Mesendoderm (in vitro differentiated cells): ENCODE measurements at regions not wholly inside any gene's neighbourhood (a gene's known extent, or its start where the extent isn't known, plus 50 kb on each side); places are given as distances from the start of the nearest gene placed in this dataset.

Experiments
- DNase-seq: peaks from one replicate; pipeline ENCODE4 v3.0.0; 2013
- H2AK5ac ChIP-seq: 2 replicates; pipeline ENCODE4 v1.6.1; 2013; ENCODE audit warnings: low read length, inconsistent platforms
- H2BK120ac ChIP-seq: 2 replicates; pipeline ENCODE4 v1.6.1; 2013; ENCODE audit warnings: low read depth, mild to moderate bottlenecking, low read length, moderate library complexity, mixed read lengths
- H2BK15ac ChIP-seq: replicated peaks from 2 replicates; pipeline ENCODE4 v1.6.1; 2013; ENCODE audit warnings: low read depth, mild to moderate bottlenecking, moderate library complexity
- H2BK5ac ChIP-seq: 2 replicates; pipeline ENCODE4 v1.6.1; 2013; ENCODE audit warnings: low read length, inconsistent platforms
- H3K18ac ChIP-seq: 2 replicates; pipeline ENCODE4 v1.6.1; 2013; ENCODE audit warnings: mild to moderate bottlenecking, low read length, mixed read lengths
- H3K23ac ChIP-seq: one replicate; pipeline ENCODE4 v1.6.1; 2013; ENCODE audit warnings: low read length
- H3K27ac ChIP-seq: 2 replicates; pipeline ENCODE4 v1.5.1; 2013; ENCODE audit warnings: low read depth, mild to moderate bottlenecking, inconsistent platforms, low read length, moderate library complexity
- H3K27me3 ChIP-seq: 2 replicates; pipeline ENCODE4 v1.6.1; 2013; ENCODE audit warnings: low read length, control low read depth, mild to moderate bottlenecking, inconsistent platforms; ENCODE audit not compliant: insufficient read depth, poor library complexity
- H3K36me3 ChIP-seq: 2 replicates; pipeline ENCODE4 v1.6.1; 2013; ENCODE audit warnings: low read length, inconsistent platforms; ENCODE audit not compliant: control insufficient read depth, insufficient read depth
- H3K4ac ChIP-seq: one replicate; pipeline ENCODE4 v1.6.1; 2013; ENCODE audit warnings: low read depth, mild to moderate bottlenecking, low read length, moderate library complexity
- H3K4me1 ChIP-seq: 2 replicates; pipeline ENCODE4 v1.6.1; 2013; ENCODE audit warnings: low read depth, low read length, inconsistent platforms; ENCODE audit not compliant: control insufficient read depth
- H3K4me2 ChIP-seq: 2 replicates; pipeline ENCODE4 v1.6.1; 2013; ENCODE audit warnings: low read length
- H3K4me3 ChIP-seq: 2 replicates; pipeline ENCODE4 v1.5.1; 2013; ENCODE audit warnings: mild to moderate bottlenecking, low read length
- H3K56ac ChIP-seq: one replicate; pipeline ENCODE4 v1.6.1; 2013; ENCODE audit warnings: low read length
- H3K79me1 ChIP-seq: 2 replicates; pipeline ENCODE4 v1.6.1; 2013; ENCODE audit warnings: low read length, inconsistent platforms
- H3K79me2 ChIP-seq: 2 replicates; pipeline ENCODE4 v1.6.1; 2013; ENCODE audit warnings: mild to moderate bottlenecking, low read length; ENCODE audit not compliant: control insufficient read depth, insufficient read depth
- H3K9ac ChIP-seq: 2 replicates; pipeline ENCODE4 v1.6.1; 2013; ENCODE audit warnings: low read length, inconsistent platforms
- H4K5ac ChIP-seq: one replicate; pipeline ENCODE4 v1.6.1; 2013; ENCODE audit warnings: low read length
- H4K8ac ChIP-seq: one replicate; pipeline ENCODE4 v1.6.1; 2013; ENCODE audit warnings: low read depth, mild to moderate bottlenecking, control low read depth, low read length, moderate library complexity
- WGBS: extraction: QIAGEN DNeasy Blood & Tissue Kit; methylation state at CpG from one replicate; pipeline ENCODE4 v1.1.7; 2013; ENCODE audit warnings: low lambda C conversion rate, missing lambda C conversion rate; ENCODE audit not compliant: insufficient coverage; ENCODE audit errors: extremely low coverage; 5-methylcytosine and 5-hydroxymethylcytosine counted together

DNA sequence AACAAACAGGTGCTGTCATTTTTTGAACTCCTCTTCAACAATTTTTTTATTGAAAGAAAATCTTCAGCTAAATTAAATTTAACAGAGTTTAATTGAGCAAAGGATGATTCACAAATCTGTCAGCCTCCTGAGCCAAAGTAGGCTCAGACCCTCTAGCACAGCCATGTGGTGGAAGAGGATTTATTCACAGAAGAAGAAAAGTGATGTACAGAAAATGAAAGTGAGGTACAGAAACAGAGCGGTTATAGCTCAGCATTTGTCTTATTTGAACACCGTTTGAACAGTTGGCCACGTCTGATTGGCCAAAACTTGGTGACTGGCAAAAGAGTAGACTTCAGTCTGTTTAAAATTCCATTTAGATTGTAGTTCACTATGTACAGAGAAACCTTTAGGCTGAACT, 217.3 kb downstream of the SPANXN1 start:
- Histone ChIP-seq H3K79me2 (no peaks in the 10 kb centered on the region), H3K4me3 (no peak overlapping the region), H4K5ac (no peak overlapping the region), H3K27ac (no peak overlapping the region), H2BK15ac (no peak overlapping the region), H3K18ac (no peak overlapping the region), H3K4ac (no peak overlapping the region), H2BK5ac (no peak overlapping the region), H3K79me1 (no peaks in the 10 kb centered on the region), H3K9ac (no peak overlapping the region), H3K36me3 (no peaks in the 10 kb centered on the region), H2AK5ac (no peak overlapping the region), H3K27me3 (no peaks in the 10 kb centered on the region), H3K56ac (no peak overlapping the region), H4K8ac (no peak overlapping the region), H2BK120ac (no peak overlapping the region), H3K4me2 (no peak overlapping the region), H3K4me1 (no peaks in the 10 kb centered on the region), H3K23ac (no peak overlapping the region)
- WGBS = no CpG with 5 or more reads among the region's 3 CpGs
- DNase-seq = no peak

DNA sequence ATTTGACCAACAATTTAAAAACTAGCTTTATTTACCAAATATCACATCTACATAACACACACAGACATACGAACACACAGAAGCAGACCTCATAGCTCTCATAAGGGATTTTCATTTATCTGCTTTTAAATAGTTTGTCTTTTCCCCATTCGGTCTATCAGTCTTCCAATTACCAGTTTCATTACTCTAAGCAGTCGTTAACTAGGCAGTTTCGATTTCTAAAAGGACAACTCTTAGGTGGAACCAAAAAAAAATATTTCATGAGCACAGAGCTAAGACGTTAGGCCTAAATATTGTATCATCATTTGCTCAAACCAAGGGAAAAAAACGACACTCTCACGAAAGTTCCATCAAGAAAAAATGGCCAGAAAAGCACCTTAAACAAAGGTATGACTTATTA, 228.4 kb downstream of the SPANXN1 start:
- H3K36me3 ChIP-seq = no peaks in the 10 kb centered on the region
- no peak overlapping the region for H3K4me2 ChIP-seq

DNA sequence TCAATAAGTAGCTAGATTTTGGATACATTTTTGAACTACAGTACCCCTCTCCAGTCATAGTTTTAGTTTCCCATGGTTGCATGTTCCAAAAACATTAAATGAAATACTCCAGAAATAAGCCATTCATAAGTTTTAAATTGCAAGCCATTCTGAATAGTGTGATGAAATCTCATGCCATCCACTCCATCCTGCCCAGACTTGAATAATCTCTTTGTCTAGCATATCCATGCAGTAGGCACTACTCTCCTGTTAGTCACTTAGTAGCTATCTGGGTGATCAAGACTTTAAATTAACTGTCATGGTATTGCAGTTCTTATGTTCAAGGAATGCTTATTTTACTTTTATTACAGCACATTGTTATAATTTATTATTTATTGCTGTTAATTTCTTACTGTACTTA, 237.4 kb downstream of the SPANXN1 start:
- H3K4me3 ChIP-seq = no peak overlapping the region
- no peak overlapping the region for H4K5ac ChIP-seq
- no peak overlapping the region for H2BK15ac ChIP-seq
- no peak overlapping the region for H3K23ac ChIP-seq
- no peak for DNase-seq
- no peaks in the 10 kb centered on the region for H3K36me3 ChIP-seq
- H2BK5ac ChIP-seq = no peak overlapping the region
- H3K27me3 ChIP-seq = no peaks in the 10 kb centered on the region
- no peaks in the 10 kb centered on the region for H3K4me1 ChIP-seq
- H2BK120ac ChIP-seq = no peak overlapping the region
- H3K27ac ChIP-seq = no peak overlapping the region
- H2AK5ac ChIP-seq = no peak overlapping the region
- no peak overlapping the region for H3K9ac ChIP-seq
- H3K79me1 ChIP-seq = no peaks in the 10 kb centered on the region
- no peak overlapping the region for H3K4me2 ChIP-seq
- no peaks in the 10 kb centered on the region for H3K79me2 ChIP-seq
- no peak overlapping the region for H3K18ac ChIP-seq
- no peak overlapping the region for H4K8ac ChIP-seq
- H3K4ac ChIP-seq = no peak overlapping the region
- no peak overlapping the region for H3K56ac ChIP-seq

More for the DNA sequence above, 228.4 kb downstream of the SPANXN1 start:
- Histone ChIP-seq H4K8ac (no peak overlapping the region), H3K79me2 (no peaks in the 10 kb centered on the region), H2BK5ac (no peak overlapping the region), H4K5ac (no peak overlapping the region), H2BK120ac (no peak overlapping the region), H3K9ac (no peak overlapping the region), H3K79me1 (no peaks in the 10 kb centered on the region), H3K4me1 (no peaks in the 10 kb centered on the region), H3K56ac (no peak overlapping the region), H3K27ac (no peak overlapping the region), H3K27me3 (no peaks in the 10 kb centered on the region), H3K18ac (no peak overlapping the region), H2BK15ac (no peak overlapping the region), H3K4me3 (no peak overlapping the region), H2AK5ac (no peak overlapping the region), H3K23ac (no peak overlapping the region), H3K4ac (no peak overlapping the region)
- no peak for DNase-seq
- 100% methylated on average over 1 of the region's 7 CpGs for WGBS

DNA sequence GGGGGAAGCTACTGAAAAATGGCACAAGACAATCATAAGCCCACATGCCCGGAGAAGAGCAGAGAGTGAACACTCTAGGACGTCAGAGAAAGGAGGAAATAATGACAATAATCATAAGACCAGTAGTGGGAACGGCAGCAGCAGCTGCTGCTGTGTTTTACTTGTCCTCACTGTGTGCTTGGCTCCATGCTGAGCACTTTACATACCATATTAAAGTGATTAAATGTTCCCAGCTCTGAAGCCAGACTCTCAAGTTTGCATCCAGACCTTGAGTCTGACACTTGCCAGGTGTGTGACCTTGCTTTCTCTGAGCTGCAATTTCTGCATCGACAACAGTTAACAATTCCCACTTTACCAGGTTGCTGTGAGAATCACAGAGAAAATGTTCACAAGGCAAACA, 255.4 kb downstream of the SPANXN1 start:
- H3K9ac ChIP-seq = no peak overlapping the region
- H3K79me2 ChIP-seq = no peaks in the 10 kb centered on the region
- no peak overlapping the region for H4K5ac ChIP-seq
- no peak overlapping the region for H2BK5ac ChIP-seq
- no peak overlapping the region for H3K23ac ChIP-seq
- DNase-seq = peak; percentile 2
- H2BK120ac ChIP-seq = no peak overlapping the region
- no peaks in the 10 kb centered on the region for H3K79me1 ChIP-seq
- no peaks in the 10 kb centered on the region for H3K4me1 ChIP-seq
- no CpG with 5 or more reads among the region's 4 CpGs for WGBS
- H3K56ac ChIP-seq = no peak overlapping the region
- no peak overlapping the region for H3K27ac ChIP-seq
- no peak overlapping the region for H4K8ac ChIP-seq
- H3K18ac ChIP-seq = no peak overlapping the region
- H3K4ac ChIP-seq = no peak overlapping the region
- no peaks in the 10 kb centered on the region for H3K27me3 ChIP-seq
- H2BK15ac ChIP-seq = no peak overlapping the region
- H3K4me3 ChIP-seq = no peak overlapping the region
- H2AK5ac ChIP-seq = no peak overlapping the region
- H3K36me3 ChIP-seq = no peaks in the 10 kb centered on the region
- H3K4me2 ChIP-seq = no peak overlapping the region

DNA sequence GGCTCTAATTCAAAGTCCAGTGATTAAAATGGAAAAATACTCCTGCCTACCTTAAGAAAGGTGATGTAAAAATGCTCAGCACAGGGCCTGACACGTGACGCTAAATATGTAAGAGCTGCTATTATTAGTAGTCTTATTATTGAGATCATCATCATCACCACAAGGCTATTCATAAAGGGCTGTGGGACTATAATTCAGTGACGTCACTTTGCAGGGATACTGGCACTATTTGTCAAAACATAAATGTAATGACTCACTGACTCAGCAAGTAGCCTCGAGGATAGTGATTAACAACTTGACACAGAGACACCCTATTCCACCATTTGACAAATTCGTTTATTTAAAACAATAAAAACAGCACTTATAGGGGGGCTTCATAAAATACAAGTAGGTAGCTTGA, 258.9 kb downstream of the SPANXN1 start:
- no peak overlapping the region for H2BK5ac ChIP-seq
- no peaks in the 10 kb centered on the region for H3K27me3 ChIP-seq
- H4K5ac ChIP-seq = no peak overlapping the region
- no peak overlapping the region for H3K27ac ChIP-seq
- no peaks in the 10 kb centered on the region for H3K79me2 ChIP-seq
- no CpG with 5 or more reads among the region's 5 CpGs for WGBS
- no peak overlapping the region for H3K23ac ChIP-seq
- H2BK15ac ChIP-seq = no peak overlapping the region
- H3K18ac ChIP-seq = no peak overlapping the region
- no peaks in the 10 kb centered on the region for H3K36me3 ChIP-seq
- no peaks in the 10 kb centered on the region for H3K4me1 ChIP-seq
- no peak overlapping the region for H3K4ac ChIP-seq
- H2AK5ac ChIP-seq = no peak overlapping the region
- no peak overlapping the region for H4K8ac ChIP-seq
- H3K56ac ChIP-seq = no peak overlapping the region
- no peaks in the 10 kb centered on the region for H3K79me1 ChIP-seq
- no peak overlapping the region for H2BK120ac ChIP-seq
- no peak overlapping the region for H3K9ac ChIP-seq
- DNase-seq = no peak
- no peak overlapping the region for H3K4me2 ChIP-seq
- no peak overlapping the region for H3K4me3 ChIP-seq

DNA sequence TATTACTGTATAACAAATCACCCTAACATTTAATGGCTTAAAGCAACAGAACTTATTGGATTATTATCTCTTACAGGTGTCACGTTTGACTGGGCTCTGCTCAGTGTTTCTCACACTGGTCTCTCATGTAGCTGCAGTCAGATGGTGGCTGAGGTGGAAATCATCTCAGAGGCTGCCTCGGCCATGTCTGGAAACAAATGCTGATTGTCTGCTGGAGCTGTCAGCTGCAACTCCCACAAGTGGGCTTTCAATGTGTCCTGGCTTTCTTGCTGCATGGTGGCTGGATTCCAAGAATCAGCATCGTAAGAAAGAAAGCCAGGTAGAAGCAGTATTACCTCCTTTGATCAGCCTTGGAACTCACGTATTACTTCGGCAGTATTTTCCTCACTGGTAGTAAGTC, 277.6 kb downstream of the SPANXN1 start:
- no peak overlapping the region for H3K9ac ChIP-seq
- no peak for DNase-seq
- WGBS = no CpG with 5 or more reads among the region's 5 CpGs

More for the DNA sequence above, 277.6 kb downstream of the SPANXN1 start:
- Histone ChIP-seq H3K4ac (no peak overlapping the region), H3K4me3 (no peak overlapping the region), H3K36me3 (no peaks in the 10 kb centered on the region), H4K8ac (no peak overlapping the region), H3K18ac (no peak overlapping the region), H2AK5ac (no peak overlapping the region), H2BK15ac (no peak overlapping the region), H2BK120ac (no peak overlapping the region), H3K27ac (no peak overlapping the region), H3K23ac (no peak overlapping the region), H3K56ac (no peak overlapping the region), H3K79me1 (no peaks in the 10 kb centered on the region), H3K4me1 (no peaks in the 10 kb centered on the region), H4K5ac (no peak overlapping the region), H3K27me3 (no peaks in the 10 kb centered on the region), H3K4me2 (no peak overlapping the region), H3K79me2 (no peaks in the 10 kb centered on the region), H2BK5ac (no peak overlapping the region)
